SK-N-SH (cell line): ENCODE measurements at regions not wholly inside any gene's neighbourhood (a gene's known extent, or its start where the extent isn't known, plus 50 kb on each side); places are given as distances from the start of the nearest gene placed in this dataset.

Experiments
- CTCF ChIP-seq: fragments of 200-600 bp; sonication (generic); IDR thresholded peaks from 2 replicates; pipeline ENCODE4 v1.6.1; 2017; ENCODE audit warnings: antibody characterized with exemption, mild to moderate bottlenecking, moderate library complexity
- FOSL2 ChIP-seq: IDR thresholded peaks from 2 replicates; pipeline ENCODE4 v1.4.0; 2012; ENCODE audit warnings: low read depth, mild to moderate bottlenecking, moderate library complexity, borderline replicate concordance
- POLR2AphosphoS5 ChIP-seq: IDR thresholded peaks from 2 replicates; pipeline ENCODE4 v1.6.1; 2012; ENCODE audit warnings: low read depth, low read length
- RAD21 ChIP-seq: IDR thresholded peaks from 2 replicates; pipeline ENCODE4 v1.6.1; 2012; ENCODE audit warnings: mild to moderate bottlenecking, low read length
- REST ChIP-seq: IDR thresholded peaks from 2 replicates; pipeline ENCODE4 v1.6.1; 2012; ENCODE audit warnings: mild to moderate bottlenecking, low read depth, low read length, moderate library complexity
- RFX5 ChIP-seq: IDR thresholded peaks from 2 replicates; pipeline ENCODE4 v1.6.1; 2012; ENCODE audit warnings: mild to moderate bottlenecking, improper control_type of control experiment, low read length
- SIN3A ChIP-seq: IDR thresholded peaks from 2 replicates; pipeline ENCODE4 v1.6.1; 2012; ENCODE audit warnings: low read depth, mild to moderate bottlenecking, low read length, moderate library complexity, borderline replicate concordance
- USF1 ChIP-seq: IDR thresholded peaks from 2 replicates; pipeline ENCODE4 v1.4.0; 2012; ENCODE audit warnings: low read depth, borderline replicate concordance
- USF2 ChIP-seq: fragments of 150-350 bp; IDR thresholded peaks from 2 replicates; pipeline ENCODE4 v1.6.1; 2017; ENCODE audit warnings: antibody characterized with exemption, low read length, low read depth, borderline replicate concordance

- TF ChIP-seq REST (no peak), CTCF (no peak), SIN3A (no peak), RAD21 (no peak; the same call in 1 of the 2 replicates), USF2 (no peak), FOSL2 (no peak), USF1 (no peak), RFX5 (no peak), POLR2AphosphoS5 (no peak)
These were observed 195.1 kb upstream of the FMN2 start for GRCh38 chr1:239896569-239896968.
